IPS-18c (cell line): ENCODE measurements at regions not wholly inside any gene's neighbourhood (a gene's known extent, or its start where the extent isn't known, plus 50 kb on each side); places are given as distances from the start of the nearest gene placed in this dataset.
"Not testable (repeated sequence)": the region's sequence is repeated elsewhere in the genome, so short reads cannot be mapped to it uniquely, and the experiment has no call there.

Experiments
- H3K4me3 ChIP-seq: 2 replicates; pipeline ENCODE4 v1.7.0; 2013; ENCODE audit warnings: low read depth, mild to moderate bottlenecking, low read length, moderate library complexity; ENCODE audit not compliant: insufficient read depth
- H3K9me3 ChIP-seq: one replicate; pipeline ENCODE4 v1.6.1; 2013; ENCODE audit warnings: mild to moderate bottlenecking, low read length, moderate library complexity; ENCODE audit not compliant: control insufficient read depth, insufficient read depth

DNA sequence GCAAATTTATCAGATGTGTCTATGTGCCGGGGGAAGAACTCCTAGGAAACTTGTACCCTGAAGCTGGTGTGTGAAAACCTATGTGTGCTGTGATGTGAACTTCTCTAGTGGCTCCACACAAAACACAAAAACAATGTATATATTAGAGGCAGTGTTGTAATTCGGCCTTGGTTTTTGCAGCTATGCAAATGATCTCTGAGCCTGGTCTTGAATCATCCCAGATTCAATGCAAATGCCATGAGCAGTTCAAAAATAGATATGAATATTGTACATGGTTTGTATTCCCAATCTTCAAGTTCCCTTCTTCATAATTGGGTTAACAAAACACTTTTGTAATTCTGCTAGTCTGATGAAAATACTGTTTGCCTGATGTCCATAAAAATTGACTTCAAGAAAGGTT lies 152.6 kb downstream of the MFSD1 start:
- Histone ChIP-seq H3K4me3 (no peak overlapping the region), H3K9me3 (no peaks in the 10 kb centered on the region)

DNA sequence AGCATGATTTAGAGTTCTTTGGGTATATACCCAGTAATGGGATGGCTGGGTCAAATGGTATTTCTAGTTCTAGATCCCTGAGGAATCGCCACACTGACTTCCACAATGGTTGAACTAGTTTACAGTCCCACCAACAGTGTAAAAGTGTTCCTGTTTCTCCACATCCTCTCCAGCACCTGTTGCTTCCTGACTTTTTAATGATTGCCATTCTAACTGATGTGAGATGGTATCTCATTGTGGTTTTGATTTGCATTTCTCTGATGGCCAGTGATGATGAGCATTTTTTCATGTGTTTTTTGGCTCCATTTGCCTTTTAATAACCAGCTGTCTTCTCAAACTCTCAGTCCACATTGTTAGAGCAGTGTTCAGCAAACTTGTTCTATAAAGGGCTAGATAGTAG lies 155.9 kb downstream of the MFSD1 start:
- not testable (repeated sequence) for H3K9me3 ChIP-seq, H3K4me3 ChIP-seq

DNA sequence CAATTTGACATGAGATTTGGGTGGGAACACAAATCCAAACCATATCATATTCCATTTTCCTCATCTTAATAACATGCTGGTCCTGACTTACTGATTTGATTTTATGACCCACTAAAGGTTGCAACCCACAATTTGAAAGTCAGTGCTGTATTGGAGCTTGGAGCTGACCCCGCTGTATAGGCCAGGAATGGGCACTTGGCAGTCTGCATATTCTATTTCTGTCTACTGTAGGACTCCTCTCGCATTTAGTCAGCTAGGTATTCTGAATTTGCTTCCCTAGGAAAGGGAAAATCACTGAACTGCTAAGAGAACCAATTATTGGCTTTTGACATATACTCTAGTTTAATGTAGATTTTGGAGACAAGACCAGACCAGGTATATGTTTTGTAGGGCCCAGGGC lies 157.0 kb downstream of the MFSD1 start:
- Histone ChIP-seq H3K4me3 (no peak overlapping the region), H3K9me3 (no peaks in the 10 kb centered on the region)

DNA sequence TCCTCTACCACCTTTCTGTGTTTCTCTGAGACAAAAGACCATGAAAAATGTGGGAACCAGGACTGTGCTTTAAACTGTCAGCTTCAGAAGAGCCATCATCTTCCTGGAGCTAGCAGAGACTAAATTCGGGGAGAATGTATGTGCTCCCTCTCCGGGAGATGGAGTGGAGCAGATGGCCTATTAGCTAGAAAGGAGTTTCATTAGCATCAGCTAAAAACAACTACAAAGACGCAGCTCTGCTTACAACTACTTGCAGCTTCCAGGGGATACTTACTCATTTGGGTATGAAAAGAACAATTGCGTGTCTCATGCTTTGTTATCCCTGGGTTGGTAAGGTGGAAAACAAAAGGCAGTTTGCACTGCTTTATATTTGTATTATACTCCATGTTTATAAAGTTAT lies 159.6 kb downstream of the MFSD1 start:
- H3K9me3 ChIP-seq = no peaks in the 10 kb centered on the region
- H3K4me3 ChIP-seq = no peak overlapping the region

DNA sequence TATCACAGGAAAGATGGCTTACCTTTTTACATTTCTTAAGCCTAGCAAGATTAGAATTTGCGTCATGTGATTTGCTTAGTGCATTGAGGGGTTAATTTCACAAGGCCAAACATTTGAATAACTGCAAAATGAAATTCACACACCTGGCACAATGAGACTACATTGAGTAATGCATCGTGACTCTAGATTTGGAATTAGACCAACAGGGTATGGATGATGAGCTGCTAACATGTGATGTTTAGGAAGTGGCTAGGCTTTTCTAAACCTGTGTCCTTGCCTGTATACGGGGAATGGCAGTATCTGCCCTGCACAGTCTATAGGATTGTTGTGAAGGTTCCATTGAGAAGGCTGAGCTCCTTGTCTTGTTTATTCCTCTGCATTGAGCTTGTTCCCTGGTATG lies 160.1 kb downstream of the MFSD1 start:
- H3K4me3 ChIP-seq = no peak overlapping the region
- H3K9me3 ChIP-seq = no peaks in the 10 kb centered on the region

DNA sequence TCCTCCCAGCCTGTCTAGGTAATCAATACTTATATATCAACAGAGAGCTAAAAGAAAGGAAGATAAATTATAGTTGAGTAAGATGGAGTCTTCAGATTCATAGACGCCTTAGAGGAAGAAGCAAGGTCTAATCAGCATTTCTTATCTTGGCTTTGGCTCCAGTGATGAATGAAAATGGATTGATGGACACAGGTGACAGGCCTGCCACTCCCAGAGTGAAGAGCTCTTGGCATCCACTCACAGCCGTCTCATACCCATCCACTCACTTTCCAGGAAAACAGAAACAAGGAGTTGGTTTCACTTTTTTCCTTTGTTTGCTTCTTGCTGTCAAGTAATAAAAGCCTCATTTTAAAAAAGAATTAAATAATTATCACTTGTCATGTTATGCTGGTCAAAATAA lies 168.2 kb downstream of the MFSD1 start:
- Histone ChIP-seq H3K9me3 (no peaks in the 10 kb centered on the region), H3K4me3 (no peak overlapping the region)

DNA sequence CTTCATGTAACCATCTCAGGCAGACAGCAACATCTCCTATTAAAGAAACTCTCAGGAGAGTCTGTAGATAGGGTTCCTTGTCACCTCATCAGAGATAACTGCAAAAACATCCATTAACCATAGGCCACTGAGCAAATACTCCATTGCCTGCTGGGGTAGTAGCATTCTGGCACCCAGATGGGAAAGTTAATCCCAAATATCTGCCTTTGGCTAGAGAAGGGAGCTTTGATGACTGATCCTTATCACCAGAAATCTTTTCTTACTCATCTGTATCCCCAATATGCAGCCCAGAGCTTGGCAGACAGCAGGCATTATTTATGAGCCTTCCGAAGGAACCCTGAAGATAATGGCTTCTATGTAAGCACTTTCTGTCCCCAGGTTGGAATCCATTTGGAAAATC lies 173.1 kb downstream of the MFSD1 start:
- no peaks in the 10 kb centered on the region for H3K9me3 ChIP-seq
- H3K4me3 ChIP-seq = no peak overlapping the region

DNA sequence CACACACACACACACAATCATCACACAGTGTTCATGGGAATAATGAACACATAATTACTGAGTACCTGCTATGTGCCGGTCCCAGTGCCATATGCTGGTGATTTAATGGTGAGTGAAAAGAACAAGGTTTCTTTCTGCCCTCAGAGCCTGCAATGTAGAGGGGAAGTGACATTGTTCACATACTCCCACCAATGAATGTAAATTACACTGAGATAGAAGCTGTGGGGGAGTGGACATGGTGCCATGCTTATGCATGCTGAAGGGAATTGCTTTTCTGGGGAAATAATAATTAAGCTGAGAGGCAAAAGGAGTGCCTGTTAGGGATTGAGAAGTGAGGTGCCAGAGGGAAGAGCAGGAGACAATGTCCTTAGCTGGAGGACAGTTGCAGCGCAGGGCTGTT lies 175.1 kb downstream of the MFSD1 start:
- Histone ChIP-seq H3K4me3 (no peak overlapping the region), H3K9me3 (no peaks in the 10 kb centered on the region)

DNA sequence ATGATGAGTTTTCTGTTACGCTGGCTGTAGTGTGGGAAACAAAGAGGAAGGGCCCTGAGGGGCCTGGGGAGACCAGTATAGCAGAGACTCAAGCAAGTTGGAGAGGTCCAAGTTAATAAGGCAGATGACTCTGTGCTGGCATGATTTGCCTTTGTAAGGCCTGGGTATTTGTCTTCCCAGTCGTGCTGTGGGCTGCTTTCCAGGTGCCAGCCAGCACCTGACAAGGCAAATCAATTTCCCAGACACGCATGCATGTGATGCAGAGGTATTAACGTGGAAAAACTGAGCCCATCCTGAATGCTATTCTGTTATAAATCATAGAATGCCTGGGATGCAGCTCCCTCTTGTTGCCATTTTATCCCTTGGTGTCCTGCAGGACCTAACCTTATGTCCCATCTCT lies 175.6 kb downstream of the MFSD1 start:
- H3K4me3 ChIP-seq = no peak overlapping the region
- no peaks in the 10 kb centered on the region for H3K9me3 ChIP-seq

DNA sequence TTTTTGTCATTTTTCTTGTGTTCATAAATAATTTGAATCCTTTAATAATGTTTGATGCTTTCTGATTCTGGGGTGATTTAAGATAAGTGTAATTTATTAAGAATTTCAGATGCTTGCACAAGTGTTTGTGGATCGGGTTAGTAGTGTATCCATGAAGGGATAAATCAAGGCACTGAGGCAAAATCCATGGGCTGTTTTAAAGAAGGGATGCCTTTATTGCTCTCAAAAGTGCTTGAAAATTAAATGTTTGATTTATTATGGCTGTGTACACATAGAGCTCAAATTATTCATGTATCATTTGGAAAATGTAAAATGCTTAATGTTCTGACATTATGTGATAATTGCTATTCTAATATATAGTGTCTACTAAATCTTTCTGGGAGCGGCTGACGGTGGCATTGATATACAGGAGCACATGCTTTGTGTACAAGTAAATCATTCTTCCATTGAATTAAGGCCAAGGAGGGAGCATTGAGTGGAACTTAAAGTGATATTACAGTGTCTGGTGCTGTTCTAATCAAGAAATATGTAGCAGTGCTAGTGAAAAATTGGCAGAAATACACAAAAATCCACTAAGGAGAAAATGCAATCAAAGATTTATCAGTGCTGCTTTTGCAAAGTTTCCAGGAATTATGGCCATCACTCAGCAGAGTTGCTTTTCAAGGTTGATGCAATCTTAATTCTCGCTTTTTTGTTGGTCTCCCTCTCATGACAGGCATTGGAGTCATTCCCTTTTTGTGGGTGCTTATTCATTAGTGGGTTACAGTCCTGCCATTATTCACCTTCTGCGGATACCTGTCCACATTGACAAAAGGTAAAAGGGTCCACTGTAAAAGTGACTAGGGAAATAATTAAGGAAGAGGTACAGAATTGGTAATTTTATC lies 181.6 kb downstream of the MFSD1 start:
- Histone ChIP-seq H3K9me3 (no peaks in the 10 kb centered on the region), H3K4me3 (no peak overlapping the region)

DNA sequence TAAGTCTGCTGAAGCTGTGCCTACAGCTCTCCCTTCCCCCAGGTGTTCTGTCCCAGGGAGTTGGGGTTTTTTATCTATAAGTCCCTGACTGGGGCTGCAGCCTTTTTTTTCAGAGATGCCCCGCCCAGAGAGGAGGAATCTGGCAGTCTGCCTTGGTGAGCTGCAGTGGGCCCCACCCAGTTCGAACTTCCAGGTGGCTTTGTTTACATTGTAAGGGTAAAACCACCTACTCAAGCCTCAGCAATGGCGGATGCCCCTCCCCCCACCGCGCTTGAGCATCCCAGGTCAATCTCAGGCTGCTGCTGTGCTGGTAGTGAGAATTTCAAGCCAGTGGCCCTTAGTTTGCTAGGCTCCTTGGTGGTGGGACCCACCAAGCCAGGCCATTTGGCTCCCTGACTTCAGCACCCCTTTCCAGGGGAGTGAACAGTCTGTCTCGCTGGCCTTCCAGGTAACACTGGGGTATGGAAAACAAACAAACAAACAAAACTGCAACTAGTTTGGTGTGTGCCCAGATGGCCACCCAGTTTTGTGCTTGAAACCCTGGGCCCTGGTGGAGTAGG lies 189.4 kb downstream of the MFSD1 start:
- H3K9me3 ChIP-seq = no peaks in the 10 kb centered on the region
- no peak overlapping the region for H3K4me3 ChIP-seq

DNA sequence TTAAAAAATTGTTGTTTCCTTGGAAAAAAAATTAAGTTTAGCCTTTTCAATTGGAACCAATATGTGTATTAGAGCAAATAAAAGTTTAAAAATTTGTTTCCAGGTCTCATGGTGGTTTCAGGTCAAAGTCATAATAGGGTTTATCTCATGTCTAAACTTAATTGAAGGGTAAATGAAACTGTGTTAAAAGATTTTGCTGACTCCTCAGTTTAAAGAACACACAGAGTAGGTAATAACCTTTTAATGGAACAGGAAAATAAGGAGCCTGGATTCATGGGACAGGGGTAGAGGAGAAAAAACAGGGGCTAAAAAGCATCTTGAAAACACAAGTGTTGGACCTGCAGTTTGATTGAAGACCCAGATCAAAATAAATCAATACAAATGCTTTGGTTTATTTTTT lies 190.6 kb downstream of the MFSD1 start:
- Histone ChIP-seq H3K9me3 (no peaks in the 10 kb centered on the region), H3K4me3 (no peak overlapping the region)

DNA sequence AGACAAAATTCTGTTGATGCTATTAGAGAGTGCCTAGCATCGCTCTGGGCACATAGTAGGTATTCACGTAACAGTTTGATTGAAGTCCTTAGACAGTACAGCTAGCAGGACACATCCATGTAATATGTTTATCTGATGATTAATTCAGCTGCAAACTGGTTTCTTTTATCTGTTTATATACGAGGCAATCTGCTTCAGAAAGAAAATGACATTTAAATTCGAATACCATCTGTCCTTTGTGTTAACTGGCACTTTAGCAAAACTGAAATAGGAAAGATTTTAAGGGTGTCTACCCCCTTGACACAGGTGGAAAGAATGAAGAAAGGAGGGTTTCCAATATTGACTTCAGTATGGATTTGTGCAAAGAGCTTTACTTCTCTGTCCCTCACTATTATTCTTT lies 192.5 kb downstream of the MFSD1 start:
- H3K4me3 ChIP-seq = no peak overlapping the region
- no peaks in the 10 kb centered on the region for H3K9me3 ChIP-seq

DNA sequence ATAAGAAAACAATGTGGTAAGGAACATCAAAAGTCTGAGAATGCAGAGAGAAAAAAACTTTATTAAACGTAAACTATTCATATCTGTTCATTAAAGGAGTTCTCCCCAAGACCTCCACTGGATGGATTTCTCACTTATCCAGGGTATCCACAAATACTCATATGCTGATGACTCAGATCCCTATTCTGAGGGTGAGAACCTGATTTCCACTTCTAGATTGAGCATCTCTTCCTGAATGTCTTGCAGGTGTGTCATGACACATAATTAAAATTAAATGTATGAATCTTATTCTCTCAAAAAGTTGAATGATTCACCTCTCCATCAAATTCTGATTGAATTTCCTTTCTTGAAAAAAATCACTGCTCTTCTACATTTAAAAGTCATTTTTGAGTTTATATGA lies 199.9 kb downstream of the MFSD1 start:
- Histone ChIP-seq H3K4me3 (no peak overlapping the region), H3K9me3 (no peaks in the 10 kb centered on the region)

DNA sequence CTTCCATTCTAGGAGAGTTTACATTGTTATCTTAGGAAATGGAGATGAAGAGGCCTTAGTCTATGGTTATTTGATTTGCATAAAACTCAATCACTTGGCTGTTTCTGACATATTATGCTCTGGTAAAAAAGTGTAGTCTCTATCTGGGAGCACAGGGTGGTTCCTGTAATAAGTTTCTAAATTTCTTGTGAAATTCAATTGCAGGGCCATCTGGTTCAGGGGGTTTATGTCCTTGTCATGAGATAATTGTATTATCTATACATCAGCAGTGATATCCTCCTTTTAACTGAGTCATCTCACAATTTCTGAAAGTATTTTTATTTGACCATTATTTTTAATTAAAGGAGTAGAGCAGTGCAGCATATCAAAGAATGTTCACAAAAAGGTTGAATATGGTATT lies 203.3 kb downstream of the MFSD1 start:
- no peak overlapping the region for H3K4me3 ChIP-seq

DNA sequence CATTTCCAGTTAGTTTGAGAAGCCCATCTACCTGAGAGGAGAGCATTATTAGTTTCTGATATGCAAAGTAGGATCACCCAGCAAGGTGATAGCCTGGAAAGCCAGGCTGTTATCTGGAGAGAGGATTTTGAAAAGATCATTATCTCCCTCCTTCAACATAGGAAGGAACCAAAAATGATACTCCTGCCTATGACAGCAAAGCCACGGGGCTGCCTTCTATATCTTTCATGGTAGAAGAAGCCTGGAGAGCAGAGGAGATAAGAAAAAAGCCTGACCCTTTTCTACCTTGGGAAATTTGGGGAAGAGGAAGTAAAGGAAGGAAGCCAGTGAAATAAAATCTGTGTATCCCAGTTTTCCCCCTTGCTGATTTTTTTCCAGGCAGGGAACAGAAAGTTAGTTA lies 205.5 kb downstream of the MFSD1 start:
- Histone ChIP-seq H3K4me3 (no peak overlapping the region), H3K9me3 (no peaks in the 10 kb centered on the region)

More for the DNA sequence above, 203.3 kb downstream of the MFSD1 start:
- H3K9me3 ChIP-seq = no peaks in the 10 kb centered on the region

DNA sequence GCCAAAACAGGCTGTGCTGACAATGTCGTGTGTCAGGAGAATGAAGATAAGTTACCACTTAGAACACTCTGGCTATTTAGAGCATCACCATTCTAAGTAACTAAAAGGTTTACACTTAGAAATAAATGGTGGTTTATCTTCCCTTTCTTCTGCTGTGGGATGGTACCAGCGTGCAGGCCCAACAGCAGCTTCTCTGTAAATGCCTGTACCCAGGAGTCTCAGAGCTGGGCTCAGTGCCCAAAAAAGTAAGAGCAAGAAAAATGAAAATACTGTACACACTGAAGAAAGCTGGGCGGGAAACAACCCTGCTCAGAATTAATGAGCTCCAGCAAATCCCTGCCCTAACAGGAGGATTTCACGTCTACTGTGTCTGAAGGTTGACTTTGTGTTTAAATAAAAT lies 206.5 kb downstream of the MFSD1 start:
- H3K9me3 ChIP-seq = no peaks in the 10 kb centered on the region
- no peak overlapping the region for H3K4me3 ChIP-seq

DNA sequence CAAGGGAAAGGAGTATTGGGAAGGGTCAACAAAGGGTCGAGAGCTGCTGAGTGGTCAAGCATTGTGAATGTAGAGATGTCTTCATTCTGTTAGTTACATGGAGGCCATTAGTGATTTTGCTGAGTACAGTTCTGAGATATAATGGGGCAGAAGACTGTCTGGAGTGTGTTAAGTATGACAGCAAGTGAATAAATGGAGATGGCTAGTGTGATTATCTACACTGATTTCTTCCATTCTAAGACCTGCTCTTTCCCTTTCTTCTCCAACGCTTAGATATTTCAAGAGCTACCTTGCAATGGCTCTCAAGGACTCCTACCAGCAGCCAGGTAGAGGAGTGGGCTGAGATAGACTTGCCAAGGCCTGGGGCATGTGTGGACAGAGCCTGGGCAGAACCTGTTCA lies 216.5 kb downstream of the MFSD1 start:
- H3K9me3 ChIP-seq = no peaks in the 10 kb centered on the region
- no peak overlapping the region for H3K4me3 ChIP-seq

DNA sequence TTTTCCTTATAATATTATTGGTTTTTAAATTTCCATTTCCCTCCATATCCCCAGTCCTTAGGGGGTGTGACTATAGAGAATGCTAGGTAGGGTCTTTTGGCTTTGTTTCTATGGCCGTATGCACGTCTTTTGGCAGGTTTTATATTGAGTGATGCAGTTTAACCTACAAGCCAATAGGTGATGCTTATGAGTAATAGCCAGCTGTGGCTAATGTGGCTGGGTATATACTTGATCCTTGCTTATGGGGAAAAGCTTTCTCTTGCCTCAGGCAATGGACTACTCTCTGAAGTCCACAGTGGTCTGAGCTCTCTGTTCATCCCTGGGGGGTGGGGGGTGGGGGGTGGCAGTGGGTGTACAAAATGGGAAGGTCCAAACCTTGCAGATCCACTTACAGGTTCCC lies 223.9 kb downstream of the MFSD1 start:
- Histone ChIP-seq H3K9me3 (no peaks in the 10 kb centered on the region), H3K4me3 (no peak overlapping the region)
